HL-60/S4 treated with retinoic acid at 250 ng/mL for 4 days and 3 days (cell line): ENCODE measurements at regions not wholly inside any gene's neighbourhood (a gene's known extent, or its start where the extent isn't known, plus 50 kb on each side); places are given as distances from the start of the nearest gene placed in this dataset.
"Not testable (repeated sequence)": the region's sequence is repeated elsewhere in the genome, so short reads cannot be mapped to it uniquely, and the experiment has no call there.

Experiments
- in situ Hi-C: fragments of 300-500 bp; cut with MboI; formaldehyde crosslinking; loops from 2 replicates; pipeline ENCODE4 v1.7.0; 2022; ENCODE audit warnings: low sequenced_read_pairs

- in situ Hi-C loops, result no loop called here
Measured at GRCh38 chr3:101995371-101996046, 146.2 kb downstream of the NFKBIZ start.

- in situ Hi-C loops, result no loop called here
Measured at GRCh38 chr3:101996832-101997231, 147.5 kb downstream of the NFKBIZ start.

GRCh38 chr3:101998256-101998926, 149.1 kb downstream of the NFKBIZ start:
- in situ Hi-C loops, result no loop called here

GRCh38 chr3:101999177-101999779, 150.0 kb downstream of the NFKBIZ start:
- in situ Hi-C loops, result no loop called here

- in situ Hi-C loops, result no loop called here
Measured at GRCh38 chr3:102000620-102001209, 151.4 kb downstream of the NFKBIZ start.

GRCh38 chr3:102002056-102002455, 152.7 kb downstream of the NFKBIZ start:
- in situ Hi-C loops, result no loop called here

- in situ Hi-C loops, result no loop called here
Measured at GRCh38 chr3:102004561-102004960, 155.2 kb downstream of the NFKBIZ start.

GRCh38 chr3:102005551-102005950, 156.2 kb downstream of the NFKBIZ start:
- in situ Hi-C loops, result no loop called here

GRCh38 chr3:102006812-102007485, 157.6 kb downstream of the NFKBIZ start:
- in situ Hi-C loops, result no loop called here

- in situ Hi-C loops, result not testable (repeated sequence)
Measured at GRCh38 chr3:102008436-102008835, 159.1 kb downstream of the NFKBIZ start.

GRCh38 chr3:102016417-102016816, 167.1 kb downstream of the NFKBIZ start:
- in situ Hi-C loops, result no loop called here

GRCh38 chr3:102017784-102018183, 168.5 kb downstream of the NFKBIZ start:
- in situ Hi-C loops, result no loop called here

- in situ Hi-C loops, result no loop called here
Measured at GRCh38 chr3:102018551-102018950, 169.2 kb downstream of the NFKBIZ start.

GRCh38 chr3:102020735-102021134, 171.4 kb downstream of the NFKBIZ start:
- in situ Hi-C loops, result no loop called here

- in situ Hi-C loops, result no loop called here
Measured at GRCh38 chr3:102024270-102024904, 175.1 kb downstream of the NFKBIZ start.

- in situ Hi-C loops, result no loop called here
Measured at GRCh38 chr3:102025606-102026270, 176.4 kb downstream of the NFKBIZ start.

GRCh38 chr3:102026656-102027055, 177.3 kb downstream of the NFKBIZ start:
- in situ Hi-C loops, result no loop called here

- in situ Hi-C loops, result no loop called here
Measured at GRCh38 chr3:102030661-102031060, 181.3 kb downstream of the NFKBIZ start.

GRCh38 chr3:102031834-102032233, 182.5 kb downstream of the NFKBIZ start:
- in situ Hi-C loops, result no loop called here
